Putamen (tissue), 1 donor: ENCODE measurements at regions not wholly inside any gene's neighbourhood (a gene's known extent, or its start where the extent isn't known, plus 50 kb on each side); places are given as distances from the start of the nearest gene placed in this dataset.
"Not testable (repeated sequence)": the region's sequence is repeated elsewhere in the genome, so short reads cannot be mapped to it uniquely, and the experiment has no call there.

Source experiments
- DNase-seq: peaks from one replicate; pipeline ENCODE4 v3.0.0-alpha.2; 2016; ENCODE audit warnings: low spot score

DNA sequence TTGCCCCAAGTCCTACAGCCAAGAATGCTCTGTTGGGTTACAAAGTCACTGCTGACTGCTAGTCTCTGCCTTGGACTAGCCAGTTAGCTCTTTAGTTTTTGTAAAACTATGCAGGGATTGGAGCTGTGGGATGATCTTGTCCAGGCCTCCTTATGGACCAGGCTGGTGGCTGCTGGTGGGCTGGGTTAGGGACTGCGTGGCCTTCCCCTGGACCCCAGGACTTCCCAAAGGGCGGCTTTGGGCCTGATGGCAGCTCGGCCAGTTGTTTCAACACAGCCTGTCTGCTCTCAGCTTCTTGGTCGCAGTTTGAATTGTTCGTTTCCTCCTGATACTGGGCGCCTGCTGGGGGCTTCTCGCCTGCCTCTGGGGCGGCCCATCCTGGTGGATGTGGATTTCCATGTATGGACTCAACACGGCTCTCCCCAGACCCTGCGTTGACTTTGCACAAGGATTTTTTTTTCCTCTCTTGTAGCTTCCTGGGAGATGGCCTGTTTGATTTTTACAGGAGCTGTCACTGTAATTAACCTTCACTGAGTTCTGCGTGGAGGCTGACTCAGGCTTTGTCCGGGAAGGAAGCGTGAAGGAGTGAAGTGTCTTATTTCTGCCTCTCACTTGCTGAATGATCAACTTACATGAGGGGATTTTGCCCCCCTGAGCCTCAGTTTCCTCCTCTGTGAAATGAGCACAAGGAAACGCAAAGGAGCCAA is 91.9 kb upstream of the NEURL1B start:
- DNase-seq: no peak

GRCh38 chr5:172548311-172548731 is 92.7 kb upstream of the NEURL1B start:
- DNase-seq: peak; percentile 48

DNA sequence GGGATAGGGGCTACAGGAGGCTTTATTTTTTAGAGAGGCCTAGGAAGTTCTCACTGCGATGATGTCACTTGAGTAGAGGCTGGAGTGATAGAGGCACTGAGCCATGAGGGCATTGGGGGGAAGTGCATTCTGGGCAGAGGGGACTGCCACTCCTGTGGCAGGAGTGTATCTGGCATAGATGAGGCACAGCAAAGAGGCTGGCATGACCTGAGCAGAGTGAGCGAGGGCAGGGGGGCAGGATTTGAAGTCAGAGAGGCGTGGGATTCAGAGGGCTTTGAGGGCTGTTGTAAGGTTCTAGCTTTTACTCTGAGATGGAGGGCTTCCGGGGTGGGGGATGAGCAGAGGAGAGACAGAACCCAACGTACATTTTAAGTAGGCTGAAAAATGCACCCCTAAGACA is 91.9 kb upstream of the SH3PXD2B start:
- DNase-seq: no peak

DNA sequence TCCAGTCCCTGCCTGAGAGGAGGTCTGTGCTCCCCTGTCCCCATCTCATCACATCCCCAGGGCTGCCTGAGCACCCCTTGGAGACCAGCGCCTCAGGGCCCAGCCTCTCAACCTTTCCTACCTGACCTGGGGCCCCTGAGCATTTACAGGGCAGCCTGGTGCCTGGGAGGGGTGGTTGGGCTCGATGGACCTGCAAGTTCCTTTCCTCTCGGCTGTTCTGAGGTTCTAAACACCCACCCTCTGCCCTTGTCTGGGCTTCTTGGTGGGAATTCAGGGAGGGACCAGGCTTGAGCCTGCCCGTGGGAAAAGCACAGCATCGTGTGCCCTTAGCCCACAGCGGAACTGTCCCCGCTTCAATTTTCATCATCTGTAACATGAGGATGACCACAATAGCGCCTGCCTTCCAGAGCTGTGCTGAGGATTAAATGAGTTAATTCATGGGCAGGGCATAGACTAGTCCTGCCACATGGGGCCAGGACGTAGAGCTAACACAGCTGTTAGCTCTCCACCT is 91.0 kb upstream of the SH3PXD2B start:
- no peak for DNase-seq

- no peak for DNase-seq
These were observed 90.2 kb upstream of the SH3PXD2B start for GRCh38 chr5:172544371-172545095.

GRCh38 chr5:172543484-172544298 is 89.4 kb upstream of the SH3PXD2B start:
- no peak for DNase-seq

DNA sequence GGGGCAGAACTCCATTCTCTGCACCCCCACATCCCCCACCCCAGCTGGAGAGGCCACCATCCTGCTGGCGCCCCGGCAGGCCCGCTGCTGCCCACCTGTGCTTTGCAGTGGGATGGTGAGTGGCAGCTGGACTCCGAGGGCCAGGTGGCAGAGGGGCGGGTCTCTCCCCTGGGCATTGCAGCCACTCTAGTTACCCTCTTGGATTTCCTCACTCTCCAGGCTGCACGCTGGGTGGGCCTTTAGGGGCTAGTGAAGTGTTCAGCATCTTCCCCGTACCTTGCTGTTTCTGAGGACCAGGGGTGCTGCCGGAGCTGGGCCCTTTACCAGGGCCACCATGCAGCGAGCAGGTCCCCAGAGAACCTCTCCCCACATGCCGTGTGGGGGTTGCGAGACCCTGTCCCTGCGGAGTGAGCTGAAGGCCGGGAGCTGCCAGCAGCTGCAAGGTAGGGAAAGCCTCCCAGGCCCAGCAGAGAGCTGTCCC is 88.4 kb upstream of the SH3PXD2B start:
- DNase-seq: no peak

GRCh38 chr5:172541773-172542136 is 87.4 kb upstream of the SH3PXD2B start:
- no peak for DNase-seq

GRCh38 chr5:172541099-172541772 is 86.9 kb upstream of the SH3PXD2B start:
- DNase-seq: no peak

DNA sequence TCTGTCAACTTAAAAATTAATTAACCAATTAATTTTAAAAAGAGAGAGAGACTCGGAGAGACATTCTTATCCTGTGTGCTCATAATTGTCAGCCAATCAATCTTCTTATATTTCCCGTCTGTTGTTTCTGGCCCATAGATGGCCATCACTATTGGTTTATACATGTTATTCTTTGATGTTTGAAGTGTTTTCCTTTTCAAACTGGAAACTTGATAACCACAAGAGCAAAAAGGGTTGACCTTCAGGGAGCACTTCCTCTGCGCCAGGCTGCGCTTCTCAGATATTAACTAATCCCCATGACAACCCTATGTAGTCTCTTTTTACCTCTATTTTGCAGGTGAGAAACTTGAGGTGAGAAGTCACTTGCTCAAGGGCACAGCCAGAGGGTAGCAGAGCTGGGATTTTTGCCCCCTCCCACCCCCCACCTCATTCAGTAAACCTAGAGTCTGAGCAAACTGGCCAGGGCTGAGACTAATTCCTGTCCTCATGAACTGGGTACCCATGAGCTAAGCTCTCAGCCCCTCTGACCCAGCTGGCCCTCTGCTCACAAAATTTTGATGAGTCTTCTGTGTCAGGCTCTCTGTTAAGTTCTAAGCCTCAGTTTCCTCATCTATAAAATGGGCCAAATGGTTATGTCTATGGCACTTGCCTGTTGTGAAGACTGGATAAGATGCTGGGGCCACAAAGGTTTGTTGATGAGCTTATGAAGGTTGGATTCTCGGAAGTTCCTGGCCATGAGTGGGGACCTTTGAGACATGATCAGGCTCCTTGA is 86.0 kb upstream of the SH3PXD2B start:
- no peak for DNase-seq

DNA sequence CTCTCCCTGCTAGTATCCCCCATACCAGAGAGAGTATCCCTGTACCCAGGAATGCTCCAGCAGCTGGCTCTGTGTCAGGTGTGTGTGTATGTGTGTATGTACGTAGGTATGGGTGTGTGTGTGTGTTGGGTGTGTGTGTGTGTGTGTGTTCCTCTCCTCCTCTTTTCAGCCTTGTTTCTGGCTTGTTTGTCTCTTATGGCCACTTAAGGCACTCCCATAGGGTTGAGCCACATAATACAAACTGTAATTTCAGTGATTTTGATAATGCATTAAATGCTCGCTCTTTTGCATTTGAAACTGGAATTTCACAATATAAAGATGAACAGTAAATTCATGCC is 80.8 kb upstream of the SH3PXD2B start:
- no peak for DNase-seq

GRCh38 chr5:172534229-172535107 is 80.1 kb upstream of the SH3PXD2B start:
- DNase-seq: no peak

DNA sequence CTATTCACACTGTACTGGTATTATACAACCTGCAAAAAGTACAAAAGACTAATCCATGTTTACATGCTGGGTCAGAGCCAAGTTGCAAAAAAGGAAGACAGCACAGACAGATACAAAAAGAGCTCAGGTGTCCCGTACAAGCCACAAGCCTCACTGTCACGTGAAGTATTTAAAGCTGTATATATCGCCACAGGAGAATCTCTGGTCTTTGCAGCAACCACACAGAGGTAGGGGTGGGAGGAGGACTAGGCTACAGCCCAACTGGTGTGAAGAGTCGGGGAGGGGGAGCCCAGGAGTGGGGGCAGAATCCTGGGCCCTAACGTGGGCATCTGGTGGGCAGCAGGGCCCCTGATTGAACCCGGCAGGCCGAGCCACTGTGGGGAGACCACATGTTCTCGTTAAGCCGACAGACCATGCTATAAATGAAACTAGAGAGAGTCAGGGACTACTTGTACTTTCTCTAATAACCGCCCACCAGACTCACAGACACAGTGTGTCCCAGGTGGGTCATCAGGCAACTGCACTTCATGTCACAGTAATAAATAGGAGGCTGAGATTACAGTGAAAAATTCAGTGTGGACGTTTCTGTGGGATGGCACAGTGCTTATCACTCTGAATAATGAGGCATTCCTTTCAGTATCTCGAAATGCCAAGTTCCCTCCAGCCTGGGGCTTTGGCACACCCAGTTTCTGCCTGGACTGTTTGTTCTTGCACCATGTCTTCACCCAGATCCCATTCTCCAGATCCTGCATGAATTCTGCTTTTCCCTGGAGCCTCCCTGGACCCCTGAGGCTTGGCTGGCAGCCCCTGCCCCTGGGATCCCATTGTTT is 79.3 kb upstream of the SH3PXD2B start:
- no peak for DNase-seq

DNA sequence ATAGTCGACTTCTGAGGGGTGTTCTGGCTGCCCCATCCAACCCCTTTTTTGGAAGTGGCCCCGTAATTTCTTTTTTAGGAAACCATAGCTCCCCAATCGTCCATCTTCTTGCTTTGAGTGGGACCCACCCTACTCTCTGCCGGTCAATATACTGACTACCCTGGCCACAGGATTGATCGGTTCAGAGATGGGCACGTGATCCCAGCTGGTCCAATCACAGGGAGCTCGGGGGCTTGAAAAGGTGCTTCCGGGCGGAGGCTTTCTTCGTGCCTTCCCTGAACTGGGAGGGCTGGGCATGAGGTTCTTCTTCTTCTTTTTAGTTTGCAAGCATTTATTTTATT is 78.7 kb upstream of the SH3PXD2B start:
- DNase-seq: no peak

- DNase-seq: not testable (repeated sequence)
These were observed 78.1 kb upstream of the SH3PXD2B start for GRCh38 chr5:172532439-172532838.

DNA sequence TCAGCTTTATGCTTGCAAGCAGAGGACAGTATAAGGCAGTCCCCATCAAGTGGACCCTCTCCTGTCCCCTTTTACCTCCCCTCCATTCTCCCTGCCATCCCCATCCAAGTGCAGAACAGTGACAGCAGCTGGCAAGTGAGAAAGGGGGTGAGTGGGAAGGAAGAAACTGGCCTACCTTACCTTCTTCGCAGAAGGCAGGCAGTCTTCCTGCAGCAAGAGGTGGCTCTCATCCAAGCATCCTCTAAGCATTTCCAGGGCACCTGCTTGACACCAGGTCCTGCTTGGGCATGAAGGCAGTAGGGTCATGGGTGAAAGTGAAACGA is 77.3 kb upstream of the SH3PXD2B start:
- DNase-seq: no peak

GRCh38 chr5:172530878-172531703 is 76.8 kb upstream of the SH3PXD2B start:
- no peak for DNase-seq

DNA sequence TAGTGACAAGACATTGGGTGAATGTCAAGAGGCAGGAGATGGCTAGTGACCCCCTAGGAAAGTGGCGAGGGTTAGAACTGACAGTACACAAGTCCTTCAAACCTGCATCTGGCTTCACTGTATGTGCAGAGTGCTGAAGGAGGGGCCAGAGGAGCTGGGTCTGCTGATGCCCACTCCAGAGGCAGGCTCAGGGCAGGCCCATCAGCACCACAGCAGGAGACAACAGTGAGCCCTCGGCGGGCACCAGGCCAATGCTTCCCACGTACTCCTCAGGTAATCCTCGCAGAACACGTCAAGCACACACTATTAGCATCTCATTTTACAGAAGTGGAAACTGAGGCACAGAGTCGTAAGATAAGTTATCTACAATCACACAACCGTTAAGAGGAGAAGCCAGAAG is 76.1 kb upstream of the SH3PXD2B start:
- no peak for DNase-seq

- no peak for DNase-seq
These were observed 75.6 kb upstream of the SH3PXD2B start for GRCh38 chr5:172529896-172530295.
